Limb (tissue), 2 donors: ENCODE measurements at regions not wholly inside any gene's neighbourhood (a gene's known extent, or its start where the extent isn't known, plus 50 kb on each side); places are given as distances from the start of the nearest gene placed in this dataset.
"Not testable (repeated sequence)": the region's sequence is repeated elsewhere in the genome, so short reads cannot be mapped to it uniquely, and the experiment has no call there.

Experiments
- DNase-seq, 2 donors: peaks; one replicate each; pipeline ENCODE4 v3.0.0-alpha.2; 2016; ENCODE audit errors: extremely low spot score in 2 of 2

- no peak for DNase-seq
Observed at GRCh38 chr6:15842727-15843117, 179.9 kb upstream of the DTNBP1 start.

- DNase-seq = no peak
Observed at GRCh38 chr6:15841937-15842726, 179.3 kb upstream of the DTNBP1 start.

GRCh38 chr6:15839969-15840541, 177.2 kb upstream of the DTNBP1 start:
- DNase-seq = no peak

GRCh38 chr6:15837205-15837604, 174.4 kb upstream of the DTNBP1 start:
- no peak for DNase-seq

GRCh38 chr6:15832841-15833240, 170.0 kb upstream of the DTNBP1 start:
- DNase-seq = no peak

GRCh38 chr6:15829156-15829555, 166.3 kb upstream of the DTNBP1 start:
- no peak for DNase-seq

GRCh38 chr6:15827496-15828255, 164.8 kb upstream of the DTNBP1 start:
- no peak for DNase-seq

- no peak for DNase-seq
Observed at GRCh38 chr6:15826814-15827318, 164.0 kb upstream of the DTNBP1 start.

- DNase-seq = no peak
Observed at GRCh38 chr6:15825332-15825930, 162.6 kb upstream of the DTNBP1 start.

- DNase-seq = no peak
Observed at GRCh38 chr6:15824811-15825210, 162.0 kb upstream of the DTNBP1 start.

- DNase-seq = no peak
Observed at GRCh38 chr6:15823838-15824414, 161.1 kb upstream of the DTNBP1 start.

GRCh38 chr6:15822835-15823234, 160.0 kb upstream of the DTNBP1 start:
- no peak for DNase-seq

- no peak for DNase-seq
Observed at GRCh38 chr6:15819841-15820240, 157.0 kb upstream of the DTNBP1 start.

GRCh38 chr6:15819226-15819625, 156.4 kb upstream of the DTNBP1 start:
- no peak for DNase-seq

GRCh38 chr6:15818491-15818890, 155.7 kb upstream of the DTNBP1 start:
- DNase-seq = no peak

GRCh38 chr6:15818044-15818443, 155.2 kb upstream of the DTNBP1 start:
- DNase-seq = no peak

- DNase-seq = no peak
Observed at GRCh38 chr6:15817100-15817499, 154.3 kb upstream of the DTNBP1 start.

GRCh38 chr6:15816661-15817060, 153.8 kb upstream of the DTNBP1 start:
- DNase-seq = no peak

GRCh38 chr6:15813698-15814097, 150.9 kb upstream of the DTNBP1 start:
- not testable (repeated sequence) for DNase-seq

GRCh38 chr6:15811107-15811506, 148.3 kb upstream of the DTNBP1 start:
- DNase-seq = no peak

GRCh38 chr6:15810618-15811017, 147.8 kb upstream of the DTNBP1 start:
- DNase-seq = no peak

GRCh38 chr6:15809367-15809766, 146.5 kb upstream of the DTNBP1 start:
- no peak for DNase-seq
